ENCODE measurements at regions not wholly inside any gene's neighbourhood (a gene's known extent, or its start where the extent isn't known, plus 50 kb on each side); places are given as distances from the start of the nearest gene placed in this dataset.

GRCh38 chr6:91173651-91174050 is 586.8 kb upstream of the MAP3K7 start (continued):
- TF ChIP-seq JUND (IDR thresholded peaks at IDR 0.05; ENCODE audit: low read depth, low read length) (no peak), BMI1 (IDR thresholded peaks at IDR 0.05; ENCODE audit: borderline replicate concordance) (no peak), IRF5 (IDR thresholded peaks at IDR 0.05; ENCODE audit: borderline replicate concordance) (no peak), CREM (IDR thresholded peaks at IDR 0.05; ENCODE audit: low read depth) (no peak), ZBTB11 (CRISPR knock-in tag; IDR thresholded peaks at IDR 0.05) (no peak), E2F4 (IDR thresholded peaks at IDR 0.05; ENCODE audit: low read depth, low read length) (no peak), PML (IDR thresholded peaks at IDR 0.05; ENCODE audit: low read length) (no peak), ZNF622 (IDR thresholded peaks at IDR 0.05) (no peak), EGR1 (IDR thresholded peaks at IDR 0.05; ENCODE audit: borderline replicate concordance in 1 of 2, low read depth in 2 of 2, low read length in 2 of 2) (no peak), NR2C1 (IDR thresholded peaks at IDR 0.05) (no peak)

All from GM12878 (cell line).